Kidney (tissue), 13 donors: ENCODE measurements at regions not wholly inside any gene's neighbourhood (a gene's known extent, or its start where the extent isn't known, plus 50 kb on each side); places are given as distances from the start of the nearest gene placed in this dataset.

ENCODE experiments used
- DNase-seq, 5 donors: peaks; one replicate each; pipeline ENCODE4 v3.0.0-alpha.2; 2013 to 2020
- FAIRE-seq: peaks from 2 replicates; lab custom pipeline; 2012; peaks lifted over from hg19 to GRCh38; lab: Jason Lieb, UNC
- H3K27ac ChIP-seq, 2 donors: one replicate each; pipeline ENCODE4 v1.7.0; 2013; ENCODE audit warnings: low read depth in 2 of 2, low read length in 2 of 2, inconsistent platforms in 1 of 2
- H3K27me3 ChIP-seq: one replicate; pipeline ENCODE4 v1.7.1; 2013; ENCODE audit warnings: low read length, inconsistent platforms; ENCODE audit not compliant: control insufficient read depth, insufficient read depth
- H3K36me3 ChIP-seq, 3 donors: one replicate each; pipeline versions ENCODE4 v1.7.0 to v1.7.1; 2013; ENCODE audit warnings: low read length in 3 of 3, control low read depth in 1 of 3, inconsistent platforms in 1 of 3; ENCODE audit not compliant: insufficient read depth in 3 of 3, control insufficient read depth in 2 of 3
- H3K4me1 ChIP-seq, 3 donors: one replicate each; pipeline versions ENCODE4 v1.7.0 to v1.7.1; 2013; ENCODE audit warnings: low read length in 3 of 3, inconsistent platforms in 1 of 3, low read depth in 1 of 3; ENCODE audit not compliant: control insufficient read depth in 2 of 3, insufficient read depth in 2 of 3
- H3K4me3 ChIP-seq, 3 donors: one replicate each; pipeline versions ENCODE4 v1.7.0 to v1.8.1; 2013; ENCODE audit warnings: low read length in 3 of 3, control low read depth in 1 of 3, inconsistent platforms in 1 of 3
- H3K9ac ChIP-seq, 3 donors: one replicate each; pipeline versions ENCODE4 v1.7.0 to v1.7.1; 2013; ENCODE audit warnings: low read length in 3 of 3, control low read depth in 1 of 3, inconsistent platforms in 1 of 3
- H3K9me3 ChIP-seq, 3 donors: one replicate each; pipeline versions ENCODE4 v1.7.0 to v1.7.1; 2013; ENCODE audit warnings: low read length in 3 of 3, control low read depth in 1 of 3, inconsistent platforms in 1 of 3; ENCODE audit not compliant: control insufficient read depth in 2 of 3, insufficient read depth in 1 of 3
- CTCF ChIP-seq: IDR thresholded peaks from 3 replicates; pipeline ENCODE4 v1.5.1; 2012; ENCODE audit warnings: mild to moderate bottlenecking, moderate library complexity, borderline replicate concordance; ENCODE audit not compliant: insufficient read depth; ENCODE audit errors: extremely low read depth
- intact Hi-C: fragments of 100-400 bp; cut with DNase I; formaldehyde crosslinking; loops from one replicate; pipeline ENCODE4 v1.11.1; 2022
- donor health status: control.
- donor health status: control.
- donor health status: control.
- donor health status: control.
- donor health status: control.
- donor health status: DM: yes; HTN: yes; CAD: no.
- donor health status: Normal renal cell carcinoma (clear cell type).

GRCh38 chr2:18161681-18162080 lies 283.2 kb downstream of the KCNS3 start:
- Histone ChIP-seq H3K4me3 (no peak overlapping the region), H3K27ac (no peak overlapping the region), H3K9ac (no peak overlapping the region), H3K36me3 (no peaks in the 10 kb centered on the region), H3K27me3 (no peaks in the 10 kb centered on the region), H3K9me3 (no peaks in the 10 kb centered on the region), H3K4me1 (no peaks in the 10 kb centered on the region)
- DNase-seq (no peak), FAIRE-seq (no peak)
- intact Hi-C loops = no loop called here
- TF ChIP-seq CTCF = no peak

GRCh38 chr2:18159896-18160295 lies 281.4 kb downstream of the KCNS3 start:
- Histone ChIP-seq H3K4me1 (no peaks in the 10 kb centered on the region), H3K9ac (no peak overlapping the region), H3K36me3 (no peaks in the 10 kb centered on the region), H3K27ac (no peak overlapping the region), H3K9me3 (no peaks in the 10 kb centered on the region), H3K27me3 (no peaks in the 10 kb centered on the region), H3K4me3 (no peak overlapping the region)
- no peak for TF ChIP-seq CTCF
- DNase-seq = no peak
- no peak for FAIRE-seq
- intact Hi-C loops = no loop called here

GRCh38 chr2:18156421-18156820 lies 278.0 kb downstream of the KCNS3 start:
- FAIRE-seq = no peak
- intact Hi-C loops = no loop called here
- Histone ChIP-seq H3K4me1 (no peaks in the 10 kb centered on the region), H3K9me3 (no peaks in the 10 kb centered on the region), H3K36me3 (no peaks in the 10 kb centered on the region), H3K9ac (no peak overlapping the region), H3K27me3 (no peaks in the 10 kb centered on the region), H3K4me3 (no peak overlapping the region), H3K27ac (no peak overlapping the region)
- TF ChIP-seq CTCF = no peak
- no peak for DNase-seq

- H3K27ac ChIP-seq = no peak overlapping the region
- H3K27me3 ChIP-seq = no peaks in the 10 kb centered on the region
- TF ChIP-seq CTCF = no peak
- FAIRE-seq (no peak), DNase-seq (no peak)
- no peaks in the 10 kb centered on the region for H3K4me1 ChIP-seq
- no peak overlapping the region for H3K9ac ChIP-seq
- no peaks in the 10 kb centered on the region for H3K9me3 ChIP-seq
- H3K4me3 ChIP-seq = no peak overlapping the region
- intact Hi-C loops = no loop called here
- no peaks in the 10 kb centered on the region for H3K36me3 ChIP-seq
Observed at GRCh38 chr2:18156002-18156401, 277.5 kb downstream of the KCNS3 start.
